Uterus (tissue), 2 donors: ENCODE measurements at regions not wholly inside any gene's neighbourhood (a gene's known extent, or its start where the extent isn't known, plus 50 kb on each side); places are given as distances from the start of the nearest gene placed in this dataset.

Source experiments
- POLR2A ChIP-seq, 2 donors: fragments of 450-650 bp; IDR thresholded peaks; one replicate each; pipeline ENCODE4 v1.6.1; 2016; ENCODE audit warnings: antibody characterized with exemption in 2 of 2, mild to moderate bottlenecking in 1 of 2, moderate library complexity in 1 of 2
- TF ChIP-seq, protein P1 (sequence below), 4 experiments: fragments of 200-600 bp in 2 of 4; fragments of 450-650 bp in 2 of 4; sonication (generic) in 2 of 4; IDR thresholded peaks; one replicate each; pipeline ENCODE4 v1.5.1; 2016 to 2019; ENCODE audit warnings: antibody characterized with exemption in 4 of 4, mild to moderate bottlenecking in 2 of 4, moderate library complexity in 1 of 4

DNA sequence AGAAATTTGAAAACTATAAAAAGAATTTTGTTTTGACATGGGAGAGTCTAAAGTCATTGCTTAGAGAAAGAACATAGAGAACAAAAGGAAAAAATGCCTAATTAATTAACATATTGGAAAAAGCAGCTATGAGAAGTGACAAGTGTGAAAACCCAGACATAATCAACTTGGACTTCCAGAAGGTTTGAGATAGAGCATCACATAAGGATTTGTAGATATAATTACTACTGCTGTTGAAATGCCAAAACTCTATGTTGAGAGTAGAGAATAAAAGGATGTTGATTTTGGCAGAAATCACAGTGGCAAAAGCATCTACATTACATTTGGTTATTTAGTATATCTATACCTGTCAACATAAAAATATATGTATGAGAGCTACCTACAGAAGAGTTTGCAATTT lies 135.1 kb downstream of the SLC41A2 start:
- TF ChIP-seq, protein P1, sequence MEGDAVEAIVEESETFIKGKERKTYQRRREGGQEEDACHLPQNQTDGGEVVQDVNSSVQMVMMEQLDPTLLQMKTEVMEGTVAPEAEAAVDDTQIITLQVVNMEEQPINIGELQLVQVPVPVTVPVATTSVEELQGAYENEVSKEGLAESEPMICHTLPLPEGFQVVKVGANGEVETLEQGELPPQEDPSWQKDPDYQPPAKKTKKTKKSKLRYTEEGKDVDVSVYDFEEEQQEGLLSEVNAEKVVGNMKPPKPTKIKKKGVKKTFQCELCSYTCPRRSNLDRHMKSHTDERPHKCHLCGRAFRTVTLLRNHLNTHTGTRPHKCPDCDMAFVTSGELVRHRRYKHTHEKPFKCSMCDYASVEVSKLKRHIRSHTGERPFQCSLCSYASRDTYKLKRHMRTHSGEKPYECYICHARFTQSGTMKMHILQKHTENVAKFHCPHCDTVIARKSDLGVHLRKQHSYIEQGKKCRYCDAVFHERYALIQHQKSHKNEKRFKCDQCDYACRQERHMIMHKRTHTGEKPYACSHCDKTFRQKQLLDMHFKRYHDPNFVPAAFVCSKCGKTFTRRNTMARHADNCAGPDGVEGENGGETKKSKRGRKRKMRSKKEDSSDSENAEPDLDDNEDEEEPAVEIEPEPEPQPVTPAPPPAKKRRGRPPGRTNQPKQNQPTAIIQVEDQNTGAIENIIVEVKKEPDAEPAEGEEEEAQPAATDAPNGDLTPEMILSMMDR (IDR thresholded peaks at IDR 0.05) = no peak
- no peak for TF ChIP-seq POLR2A (IDR thresholded peaks at IDR 0.05)
